DMS 273 (cell line): ENCODE measurements at regions not wholly inside any gene's neighbourhood (a gene's known extent, or its start where the extent isn't known, plus 50 kb on each side); places are given as distances from the start of the nearest gene placed in this dataset.
"Not testable (repeated sequence)": the region's sequence is repeated elsewhere in the genome, so short reads cannot be mapped to it uniquely, and the experiment has no call there.

Experiments
- DNase-seq: peaks from one replicate; lab custom pipeline; 2025; ENCODE audit not compliant: unreplicated experiment; lab: John Stamatoyannopoulos, UW

- no peak for DNase-seq
Measured at GRCh38 chr9:119941091-119941490, 571.9 kb upstream of the BRINP1 start.

GRCh38 chr9:119938871-119939270 is 569.6 kb upstream of the BRINP1 start:
- peak; percentile 64 for DNase-seq

GRCh38 chr9:119934497-119934896 is 565.3 kb upstream of the BRINP1 start:
- DNase-seq, result peak; percentile 5

- DNase-seq, result no peak
Measured at GRCh38 chr9:119933191-119933590, 564.0 kb upstream of the BRINP1 start.

- DNase-seq, result no peak
Measured at GRCh38 chr9:119924736-119925135, 555.5 kb upstream of the BRINP1 start.

- no peak for DNase-seq
Measured at GRCh38 chr9:119917175-119917574, 547.9 kb upstream of the BRINP1 start.

- no peak for DNase-seq
Measured at GRCh38 chr9:119907056-119907455, 537.8 kb upstream of the BRINP1 start.

GRCh38 chr9:119905724-119906123 is 536.5 kb upstream of the BRINP1 start:
- DNase-seq, result no peak

GRCh38 chr9:119903851-119904250 is 534.6 kb upstream of the BRINP1 start:
- DNase-seq, result no peak

- peak; percentile 59 for DNase-seq
Measured at GRCh38 chr9:119902611-119903010, 533.4 kb upstream of the BRINP1 start.

GRCh38 chr9:119898316-119898715 is 529.1 kb upstream of the BRINP1 start:
- DNase-seq, result no peak

- DNase-seq, result no peak
Measured at GRCh38 chr9:119884438-119884837, 515.2 kb upstream of the BRINP1 start.

- DNase-seq, result no peak
Measured at GRCh38 chr9:119881898-119882297, 512.7 kb upstream of the BRINP1 start.

GRCh38 chr9:119880361-119880760 is 511.1 kb upstream of the BRINP1 start:
- DNase-seq, result no peak

- DNase-seq, result no peak
Measured at GRCh38 chr9:119877306-119877705, 508.1 kb upstream of the BRINP1 start.

GRCh38 chr9:119873877-119874276 is 504.6 kb upstream of the BRINP1 start:
- DNase-seq, result no peak

GRCh38 chr9:119870251-119870650 is 501.0 kb upstream of the BRINP1 start:
- DNase-seq, result not testable (repeated sequence)

- DNase-seq, result peak; percentile 41
Measured at GRCh38 chr9:119868694-119869093, 499.5 kb upstream of the BRINP1 start.

- peak; percentile 44 for DNase-seq
Measured at GRCh38 chr9:119861842-119862241, 492.6 kb upstream of the BRINP1 start.

GRCh38 chr9:119859128-119859527 is 489.9 kb upstream of the BRINP1 start:
- no peak for DNase-seq

- DNase-seq, result no peak
Measured at GRCh38 chr9:119853126-119853525, 483.9 kb upstream of the BRINP1 start.

GRCh38 chr9:119852390-119852789 is 483.2 kb upstream of the BRINP1 start:
- DNase-seq, result no peak

- DNase-seq, result peak; percentile 45
Measured at GRCh38 chr9:119844431-119844830, 475.2 kb upstream of the BRINP1 start.

- DNase-seq, result peak; percentile 15
Measured at GRCh38 chr9:119841016-119841415, 471.8 kb upstream of the BRINP1 start.
